Panc1 (cell line): ENCODE measurements at regions not wholly inside any gene's neighbourhood (a gene's known extent, or its start where the extent isn't known, plus 50 kb on each side); places are given as distances from the start of the nearest gene placed in this dataset.

Experiments
- CTCF ChIP-seq: fragments of 450-650 bp; IDR thresholded peaks from 2 replicates; pipeline ENCODE4 v1.5.1; 2017; ENCODE audit warnings: mild to moderate bottlenecking
- POLR2AphosphoS5 ChIP-seq: IDR thresholded peaks from 2 replicates; pipeline ENCODE4 v1.6.1; 2012; ENCODE audit warnings: mild to moderate bottlenecking, low read depth, low read length, moderate library complexity
- TCF7L2 ChIP-seq: IDR thresholded peaks from 2 replicates; pipeline ENCODE4 v1.6.1; 2011; ENCODE audit warnings: mild to moderate bottlenecking, low read depth, low read length, inconsistent platforms

GRCh38 chr7:68729371-68729770 is 868.9 kb upstream of the AUTS2 start:
- TF ChIP-seq POLR2AphosphoS5: no peak
- TF ChIP-seq CTCF: no peak
- TF ChIP-seq TCF7L2: no peak
